Mesodermal cell (in vitro differentiated cells): ENCODE measurements at regions not wholly inside any gene's neighbourhood (a gene's known extent, or its start where the extent isn't known, plus 50 kb on each side); places are given as distances from the start of the nearest gene placed in this dataset.
"Not testable (repeated sequence)": the region's sequence is repeated elsewhere in the genome, so short reads cannot be mapped to it uniquely, and the experiment has no call there.

ENCODE experiments used
- H3K27ac ChIP-seq: 2 replicates; pipeline ENCODE4 v1.7.0; 2013; ENCODE audit warnings: mild to moderate bottlenecking, low read depth, low read length, moderate library complexity; ENCODE audit not compliant: severe bottlenecking
- H3K36me3 ChIP-seq: 2 replicates; pipeline ENCODE4 v1.7.1; 2013; ENCODE audit warnings: mild to moderate bottlenecking, low read length, moderate library complexity; ENCODE audit not compliant: control insufficient read depth, insufficient read depth
- H3K4me1 ChIP-seq: one replicate; pipeline ENCODE4 v1.7.1; 2013; ENCODE audit warnings: mild to moderate bottlenecking, low read length; ENCODE audit not compliant: insufficient read depth, control insufficient read depth, poor library complexity, severe bottlenecking
- H3K4me3 ChIP-seq: 2 replicates; pipeline ENCODE4 v1.7.0; 2013; ENCODE audit warnings: low read length, control low read depth, mild to moderate bottlenecking; ENCODE audit not compliant: insufficient read depth, poor library complexity, severe bottlenecking; ENCODE audit errors: extremely low read depth
- H3K9me3 ChIP-seq: 2 replicates; pipeline ENCODE4 v1.7.1; 2013; ENCODE audit warnings: mild to moderate bottlenecking, low read length, moderate library complexity; ENCODE audit not compliant: control insufficient read depth
- WGBS, 2 experiments: methylation state at CpG; one replicate each; pipeline ENCODE4 v1.1.5; 2013; ENCODE audit warnings: missing lambda C conversion rate in 2 of 2; ENCODE audit not compliant: insufficient coverage in 2 of 2; 5-methylcytosine and 5-hydroxymethylcytosine counted together

DNA sequence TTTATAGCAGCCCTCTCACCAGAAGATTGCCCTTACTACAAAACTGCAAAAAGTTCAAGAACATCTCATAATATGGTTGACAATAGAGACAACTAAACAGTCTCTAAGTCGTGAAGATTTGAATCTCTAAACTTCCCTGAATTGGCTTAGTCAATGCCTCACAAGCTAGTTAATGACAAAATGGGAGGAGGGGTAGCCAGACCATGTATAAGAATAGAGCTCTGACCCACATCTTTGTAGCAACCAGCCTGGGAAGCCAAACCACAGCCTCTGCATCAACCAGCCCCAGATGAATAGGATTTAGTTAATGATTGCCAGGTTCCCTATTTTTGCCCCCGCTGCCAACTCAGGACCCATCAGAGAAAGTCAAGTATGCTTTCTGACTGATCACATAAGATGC, 1265.9 kb upstream of the PCDH10 start:
- not testable (repeated sequence) for H3K4me1 ChIP-seq, H3K36me3 ChIP-seq, H3K9me3 ChIP-seq, H3K4me3 ChIP-seq, H3K27ac ChIP-seq
- no CpG with 5 or more reads among the region's 2 CpGs for WGBS, 2 experiments

DNA sequence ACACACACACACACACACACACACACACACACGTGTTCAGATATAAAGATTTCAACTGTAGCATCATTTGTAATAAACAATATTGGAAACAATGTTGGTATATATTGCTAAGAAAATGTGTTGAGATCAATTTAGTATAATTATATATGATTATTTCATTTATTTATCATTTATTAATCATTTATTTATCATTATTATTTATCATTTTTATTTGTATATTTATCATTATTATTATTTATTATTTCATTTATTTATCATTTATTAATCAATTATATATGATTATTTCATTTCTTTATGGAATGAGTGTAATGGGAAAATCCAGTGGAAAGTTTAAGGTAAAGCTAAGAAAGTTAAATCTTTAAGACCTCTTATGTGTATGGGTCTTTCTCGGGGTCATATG, 1223.4 kb upstream of the PCDH10 start:
- H3K4me1 ChIP-seq, H3K4me3 ChIP-seq, H3K9me3 ChIP-seq, H3K27ac ChIP-seq, H3K36me3 ChIP-seq: not testable (repeated sequence)
- WGBS, 2 experiments: 33% methylated on average over 1 of the region's 2 CpGs; no CpG with 5 or more reads in 1 of the 2 experiments

GRCh38 chr4:131967646-131968045, 1181.4 kb upstream of the PCDH10 start:
- not testable (repeated sequence) for H3K4me3 ChIP-seq, H3K4me1 ChIP-seq, H3K9me3 ChIP-seq, H3K36me3 ChIP-seq
- H3K27ac ChIP-seq: peak overlapping the region; percentile 84

DNA sequence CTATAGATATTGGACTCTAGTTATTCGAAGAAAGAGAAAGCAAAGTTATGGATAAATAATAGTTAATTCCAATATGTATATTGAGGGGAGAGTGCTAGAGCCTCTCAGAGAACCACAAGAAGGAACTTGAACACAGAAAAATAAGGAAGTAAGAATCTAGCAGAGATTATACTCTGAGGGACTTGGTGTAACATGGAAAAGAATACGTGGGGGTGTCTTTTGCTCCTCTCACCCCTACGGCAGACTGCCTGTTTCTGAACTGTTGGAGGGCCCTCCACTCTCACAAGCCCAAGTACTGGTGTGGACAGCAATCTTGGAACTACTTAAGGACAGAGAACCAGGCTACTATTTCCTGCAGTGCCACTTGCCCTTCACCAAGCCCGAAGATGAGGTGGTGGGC, 1174.4 kb upstream of the PCDH10 start:
- 88 to 94% methylated on average over 3 to 4 of the region's 4 CpGs for WGBS, 2 experiments
- peaks cover 5% of the 10 kb centered on the region for H3K9me3 ChIP-seq

DNA sequence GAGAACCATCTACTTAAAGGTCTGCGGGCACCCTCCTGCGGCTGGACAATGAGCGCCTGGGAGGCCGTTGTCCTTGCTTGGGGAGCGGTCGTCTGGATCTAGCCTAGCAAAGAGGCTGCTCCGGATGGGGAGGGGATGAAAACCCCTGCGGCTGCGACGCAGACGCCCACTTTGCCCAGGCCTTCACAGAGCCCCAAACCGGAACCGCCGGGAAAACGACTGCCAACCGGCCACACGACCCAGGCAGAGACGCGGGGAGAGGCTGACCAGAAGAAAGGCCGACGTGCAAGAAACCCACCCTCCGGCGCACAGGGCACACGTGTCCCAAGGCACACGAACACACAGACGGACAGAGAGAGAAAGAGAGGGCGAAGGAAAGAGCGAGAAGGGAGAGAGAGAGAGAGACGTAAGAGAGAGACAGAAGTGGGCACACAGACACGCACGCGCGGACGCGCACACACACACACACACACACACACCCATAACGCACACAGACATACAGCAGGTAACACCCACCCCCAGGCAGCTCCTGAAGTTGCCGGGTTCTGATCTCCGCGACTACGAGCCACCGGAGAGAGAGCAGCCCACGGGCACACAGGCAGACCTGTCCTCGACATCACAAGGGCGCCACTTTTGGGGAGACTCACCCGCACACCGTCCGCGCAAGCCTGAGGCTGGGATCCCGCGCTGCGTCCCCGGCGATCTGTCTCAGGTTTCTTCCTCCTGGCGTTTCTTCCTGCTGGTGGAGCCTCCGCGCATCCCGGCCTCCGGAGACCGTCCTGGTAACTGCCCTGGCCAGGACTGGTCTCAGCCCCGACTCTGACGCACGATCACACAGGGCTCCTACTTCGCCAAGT, 1173.6 kb upstream of the PCDH10 start:
- H3K27ac ChIP-seq, H3K36me3 ChIP-seq, H3K9me3 ChIP-seq, H3K4me3 ChIP-seq, H3K4me1 ChIP-seq: not testable (repeated sequence)
- 96 to 97% methylated on average over 31 to 41 of the region's 63 CpGs for WGBS, 2 experiments

More for the DNA sequence above, 1174.4 kb upstream of the PCDH10 start:
- Histone ChIP-seq H3K27ac (no peak overlapping the region), H3K36me3 (no peaks in the 10 kb centered on the region), H3K4me3 (no peak overlapping the region), H3K4me1 (no peaks in the 10 kb centered on the region)

GRCh38 chr4:131976133-131977002, 1172.7 kb upstream of the PCDH10 start:
- WGBS, 2 experiments: 89 to 96% methylated on average over 58 to 61 of the region's 71 CpGs
- not testable (repeated sequence) for H3K4me3 ChIP-seq, H3K4me1 ChIP-seq, H3K27ac ChIP-seq, H3K9me3 ChIP-seq, H3K36me3 ChIP-seq

DNA sequence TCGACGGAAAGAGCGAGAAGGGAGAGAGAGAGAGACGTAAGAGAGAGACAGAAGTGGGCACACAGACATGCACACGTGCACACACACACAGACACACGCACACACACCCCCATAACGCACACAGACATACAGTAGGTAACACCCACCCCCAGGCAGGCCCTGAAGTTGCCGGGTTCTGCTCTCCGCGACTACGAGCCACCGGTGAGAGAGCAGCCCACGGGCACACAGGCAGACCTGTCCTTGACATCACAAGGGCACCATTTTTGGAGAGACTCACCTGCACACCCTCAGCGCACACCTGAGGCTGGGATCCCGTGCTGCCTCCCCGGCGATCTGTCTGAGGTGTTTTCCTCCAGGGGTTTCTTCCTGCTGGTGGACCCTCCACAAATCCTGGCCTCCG, 1171.0 kb upstream of the PCDH10 start:
- Histone ChIP-seq H3K36me3 (no peaks in the 10 kb centered on the region), H3K9me3 (peaks cover 5% of the 10 kb centered on the region), H3K4me1 (no peaks in the 10 kb centered on the region), H3K4me3 (no peak overlapping the region), H3K27ac (no peak overlapping the region)
- 88 to 96% methylated on average over 11 to 17 of the region's 18 CpGs for WGBS, 2 experiments

DNA sequence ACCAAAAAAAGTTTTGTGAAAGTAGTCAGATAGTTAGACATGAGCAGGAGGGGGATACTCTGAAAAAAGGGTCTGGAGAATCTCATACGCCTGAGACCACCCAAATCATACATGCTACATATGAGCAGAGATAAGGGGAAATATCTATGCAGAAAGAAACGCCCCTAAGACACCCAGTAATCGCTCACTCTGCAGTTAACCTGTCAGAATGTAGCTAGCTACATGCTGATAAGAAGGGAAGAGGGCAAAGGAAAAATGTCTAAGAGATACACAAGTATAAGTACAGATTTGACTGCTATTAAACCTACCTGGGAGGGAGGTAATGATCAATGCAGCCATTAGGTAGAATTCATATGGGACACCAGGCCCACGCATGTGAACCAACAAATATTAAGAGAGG, 1159.5 kb upstream of the PCDH10 start:
- 88 to 89% methylated on average over 1 of the region's 4 CpGs for WGBS, 2 experiments
- no peaks in the 10 kb centered on the region for H3K36me3 ChIP-seq
- H3K4me1 ChIP-seq: no peaks in the 10 kb centered on the region
- H3K9me3 ChIP-seq: no peaks in the 10 kb centered on the region
- H3K27ac ChIP-seq: no peak overlapping the region
- H3K4me3 ChIP-seq: no peak overlapping the region

- no peaks in the 10 kb centered on the region for H3K36me3 ChIP-seq
- H3K27ac ChIP-seq: no peak overlapping the region
- H3K4me1 ChIP-seq: no peaks in the 10 kb centered on the region
- H3K9me3 ChIP-seq: no peaks in the 10 kb centered on the region
- no peak overlapping the region for H3K4me3 ChIP-seq
- 87% methylated on average over 2 of the region's 4 CpGs; no CpG with 5 or more reads in 1 of the 2 experiments for WGBS, 2 experiments
These were observed 1147.6 kb upstream of the PCDH10 start for GRCh38 chr4:132001542-132001941.

DNA sequence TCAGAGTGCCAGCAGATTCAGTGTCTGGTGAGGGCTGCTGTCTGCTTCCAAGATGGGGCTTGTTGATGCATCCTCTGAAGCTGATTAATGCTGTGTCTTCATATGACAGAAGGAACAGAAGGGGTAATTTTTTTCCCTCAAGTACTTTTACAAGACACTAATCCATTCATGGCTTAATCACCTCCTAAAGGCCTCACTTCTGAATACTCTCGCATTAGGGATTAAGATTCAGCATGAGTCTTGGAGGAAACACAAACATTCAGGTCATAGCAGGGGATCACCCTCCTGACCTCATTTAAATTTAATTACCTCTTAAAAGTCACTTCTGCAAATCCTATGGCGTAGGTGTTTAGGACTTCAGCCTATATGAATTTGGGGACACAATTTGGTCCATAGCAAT, 1145.5 kb upstream of the PCDH10 start:
- 67% methylated on average over 1 of the region's 2 CpGs; no CpG with 5 or more reads in 1 of the 2 experiments for WGBS, 2 experiments
- Histone ChIP-seq H3K9me3 (no peaks in the 10 kb centered on the region), H3K27ac (no peak overlapping the region), H3K4me1 (no peaks in the 10 kb centered on the region), H3K4me3 (no peak overlapping the region), H3K36me3 (no peaks in the 10 kb centered on the region)

GRCh38 chr4:132015321-132015720, 1133.8 kb upstream of the PCDH10 start:
- no peaks in the 10 kb centered on the region for H3K9me3 ChIP-seq
- peaks cover 2% of the 10 kb centered on the region for H3K4me1 ChIP-seq
- H3K27ac ChIP-seq: no peak overlapping the region
- no peak overlapping the region for H3K4me3 ChIP-seq
- H3K36me3 ChIP-seq: no peaks in the 10 kb centered on the region
